Renal cortical epithelial cell (primary cell): ENCODE measurements at regions not wholly inside any gene's neighbourhood (a gene's known extent, or its start where the extent isn't known, plus 50 kb on each side); places are given as distances from the start of the nearest gene placed in this dataset.
"Not testable (repeated sequence)": the region's sequence is repeated elsewhere in the genome, so short reads cannot be mapped to it uniquely, and the experiment has no call there.

Experiments used
- DNase-seq: peaks from one replicate; pipeline ENCODE4 v3.0.0-alpha.2; 2011; ENCODE audit warnings: low read depth

DNA sequence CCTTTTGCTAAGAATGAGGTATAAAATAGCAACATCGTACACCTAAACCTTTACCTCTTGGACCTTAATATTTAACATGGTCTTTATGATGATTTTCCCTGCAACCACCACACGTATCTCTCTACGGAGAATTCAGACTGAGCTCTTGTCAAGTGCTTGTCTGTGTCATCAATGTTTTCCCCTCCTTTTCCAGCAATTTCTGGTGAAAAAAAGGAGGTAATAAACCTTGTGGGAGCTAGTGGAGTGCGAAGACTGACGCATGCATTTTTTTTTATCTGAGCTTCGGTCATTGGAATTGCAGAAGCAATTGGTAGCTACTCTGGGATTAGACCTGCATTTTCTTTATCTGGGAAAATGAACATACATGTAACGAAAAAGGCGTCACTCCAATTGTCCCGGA is 527.6 kb downstream of the TMEM114 start:
- no peak for DNase-seq

DNA sequence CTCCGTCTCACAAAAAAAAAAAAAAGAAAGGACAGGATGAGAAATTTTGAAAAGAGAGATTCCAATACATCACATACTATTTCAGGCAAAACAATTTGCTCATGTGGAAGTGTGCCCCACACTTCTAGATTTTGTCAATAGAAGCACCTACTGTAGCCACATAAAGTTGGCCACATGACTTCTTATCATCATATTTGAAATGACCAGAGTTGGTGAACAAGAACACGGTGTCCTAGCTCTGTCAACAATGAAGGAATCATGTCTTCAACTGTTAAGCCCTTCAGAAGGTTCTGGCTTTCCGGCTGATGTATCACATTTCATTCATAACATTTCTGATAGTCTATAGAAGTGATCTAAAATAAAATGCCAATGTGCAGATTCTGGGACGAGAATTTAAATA is 534.5 kb downstream of the TMEM114 start:
- DNase-seq, result no peak

DNA sequence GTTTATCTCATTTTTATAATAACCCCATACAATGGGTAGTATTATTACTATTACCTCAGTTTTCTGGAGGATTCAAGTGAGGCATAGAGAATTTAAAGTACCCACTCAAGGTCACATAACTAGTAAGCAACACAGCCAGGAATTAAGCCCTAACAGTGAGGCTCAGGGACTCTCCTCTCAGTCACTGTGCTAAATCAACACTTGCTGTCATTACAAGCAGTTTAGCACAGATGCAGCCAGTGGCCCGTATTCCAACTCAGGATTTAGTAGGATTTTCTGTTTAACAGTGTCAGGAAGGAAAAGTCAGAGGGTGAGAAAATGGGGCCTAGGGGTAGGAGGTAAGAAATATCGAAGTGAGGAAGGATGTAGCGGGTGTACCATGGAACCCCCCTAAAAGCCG is 536.9 kb downstream of the TMEM114 start:
- no peak for DNase-seq

DNA sequence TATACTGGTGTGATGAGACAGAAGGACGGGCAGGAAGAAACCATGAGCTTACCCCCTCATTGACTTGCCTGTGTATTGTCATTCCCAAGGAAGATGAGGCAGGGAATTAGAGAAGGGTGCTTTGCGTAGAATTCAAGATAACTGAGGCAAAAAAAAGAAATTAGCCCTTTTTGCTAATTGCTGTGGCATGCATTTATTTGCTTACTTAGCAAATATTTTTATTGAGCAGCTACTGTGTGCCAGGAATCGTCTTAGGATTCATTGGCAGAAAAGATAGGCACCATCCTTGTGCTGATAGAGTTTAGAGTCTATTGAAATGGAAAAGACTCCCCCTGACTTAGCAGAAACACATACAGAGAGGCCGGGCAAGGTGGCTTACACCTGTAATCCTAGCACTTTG is 541.9 kb downstream of the TMEM114 start:
- no peak for DNase-seq

GRCh38 chr16:8047736-8048135 is 542.6 kb downstream of the TMEM114 start:
- no peak for DNase-seq

DNA sequence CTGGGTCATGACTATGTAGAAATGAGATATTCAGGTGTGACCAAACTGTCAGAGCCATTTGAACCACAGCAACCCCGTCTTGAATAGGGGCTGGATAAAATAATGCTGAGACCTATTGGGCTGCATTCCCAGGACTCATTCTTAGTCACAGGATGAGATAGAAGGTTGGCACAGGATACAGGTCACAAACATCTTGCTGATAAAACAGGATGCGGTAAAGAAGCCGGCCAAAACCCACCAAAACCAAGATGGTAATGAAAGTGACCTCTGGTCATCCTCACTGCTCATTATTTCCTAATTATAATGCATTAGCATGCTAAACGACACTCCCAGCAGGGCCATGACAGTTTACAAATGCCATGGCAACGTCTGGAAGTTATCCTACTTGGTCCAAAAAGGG is 545.5 kb downstream of the TMEM114 start:
- no peak for DNase-seq

GRCh38 chr16:8032406-8032805 is 557.9 kb downstream of the TMEM114 start:
- no peak for DNase-seq

- DNase-seq, result not testable (repeated sequence)
These were observed 560.3 kb downstream of the TMEM114 start for GRCh38 chr16:8030004-8030403.

GRCh38 chr16:8026450-8026849 is 563.9 kb downstream of the TMEM114 start:
- no peak for DNase-seq

- DNase-seq, result no peak
These were observed 567.0 kb downstream of the TMEM114 start for GRCh38 chr16:8023326-8023725.

DNA sequence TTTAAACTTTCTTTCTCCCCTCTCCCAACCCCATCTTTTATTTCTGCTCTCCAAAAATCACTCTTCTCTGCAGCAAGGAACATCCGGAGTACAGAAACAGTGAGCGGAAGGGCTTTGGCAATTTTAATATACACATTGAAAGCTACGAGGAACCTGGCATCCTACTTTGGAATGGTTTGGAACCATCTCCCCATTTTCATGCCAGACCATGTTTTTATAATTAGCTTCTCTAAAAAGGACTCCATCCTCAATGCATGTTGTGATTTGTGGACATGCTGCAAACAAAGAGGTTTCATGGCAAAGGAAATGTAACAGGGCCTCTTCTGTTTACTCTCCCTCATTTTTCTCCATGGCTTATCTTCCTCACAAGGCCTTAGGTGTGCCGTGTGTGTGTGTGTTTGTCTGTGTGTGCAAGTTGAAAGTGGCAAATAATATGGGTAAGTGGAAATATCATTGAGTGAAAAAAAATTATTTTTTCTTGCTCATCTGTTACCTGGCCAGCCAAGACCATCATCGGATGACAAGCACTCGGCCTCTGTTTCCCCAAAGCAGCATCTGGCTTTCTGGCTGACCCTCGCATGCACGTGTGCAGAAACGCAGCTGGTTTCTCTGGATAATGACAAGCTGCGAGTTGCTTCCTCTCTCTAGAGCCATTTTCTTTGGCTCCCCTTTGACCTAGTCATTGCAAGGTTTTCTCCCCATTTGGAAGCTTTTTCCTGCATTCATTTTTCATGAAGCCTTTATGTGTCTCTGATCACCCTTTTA is 585.0 kb downstream of the TMEM114 start:
- DNase-seq, result no peak

DNA sequence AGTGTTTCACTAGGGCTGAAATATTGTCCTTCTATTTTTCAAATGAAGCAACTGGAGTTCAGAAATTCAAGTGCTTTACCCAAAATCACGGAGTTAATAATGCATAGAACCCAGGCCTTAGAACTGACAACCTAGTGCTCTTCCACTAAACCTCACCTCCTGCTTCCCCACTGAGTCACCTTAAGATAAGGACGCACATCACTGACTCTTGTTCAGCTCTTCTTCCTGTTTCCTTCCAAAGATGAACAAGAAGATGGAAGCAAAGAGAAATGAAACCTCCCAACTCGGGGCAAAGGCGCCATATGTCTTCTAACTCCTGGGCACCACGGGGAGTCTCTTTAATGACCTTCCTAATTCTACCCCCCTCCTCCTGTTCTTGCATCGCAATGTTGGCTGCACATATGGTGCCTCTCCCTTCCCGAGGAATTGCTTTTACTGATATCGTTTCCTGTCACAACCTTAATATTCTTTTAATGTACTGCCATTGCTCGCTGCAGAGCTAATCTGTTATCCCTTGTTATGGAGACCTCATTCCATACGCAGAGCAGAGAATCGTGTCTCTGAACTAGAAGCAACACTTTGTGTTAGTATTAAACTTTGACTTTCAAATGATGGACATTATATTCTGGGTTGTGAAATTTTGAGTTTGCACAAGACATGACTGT is 591.4 kb downstream of the TMEM114 start:
- no peak for DNase-seq

GRCh38 chr16:7997966-7998365 is 592.3 kb downstream of the TMEM114 start:
- DNase-seq, result no peak

GRCh38 chr16:7992616-7993015 is 597.7 kb downstream of the TMEM114 start:
- no peak for DNase-seq

DNA sequence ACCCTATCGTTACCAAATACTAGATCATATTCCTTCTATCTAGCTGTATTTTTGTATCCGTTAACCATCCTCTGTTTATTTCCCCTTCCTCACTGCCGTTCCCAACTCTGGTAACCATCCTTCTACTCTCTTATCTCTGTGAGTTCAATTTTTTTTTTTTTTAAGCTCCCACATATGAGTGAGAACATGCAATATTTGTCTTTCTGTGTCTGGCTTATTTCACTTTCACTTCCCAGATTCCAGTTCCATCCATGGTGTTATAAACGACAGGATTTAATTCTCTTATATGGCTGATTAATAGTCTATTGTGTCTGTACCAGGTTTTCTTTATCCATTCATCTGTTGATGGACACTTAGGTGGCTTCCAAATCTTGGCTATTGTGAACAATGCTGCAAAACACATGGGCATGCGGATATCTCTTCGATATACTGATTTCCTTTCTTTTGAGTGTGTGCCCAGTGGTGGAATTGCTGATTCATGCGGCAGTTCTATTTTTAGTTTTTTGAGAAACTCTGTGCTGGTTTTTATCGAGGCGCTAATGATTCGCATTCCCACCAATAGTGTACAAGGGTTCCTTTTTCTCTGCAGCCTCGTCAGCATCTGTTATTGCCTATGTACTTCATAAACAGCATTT is 599.6 kb downstream of the TMEM114 start:
- DNase-seq, result no peak

DNA sequence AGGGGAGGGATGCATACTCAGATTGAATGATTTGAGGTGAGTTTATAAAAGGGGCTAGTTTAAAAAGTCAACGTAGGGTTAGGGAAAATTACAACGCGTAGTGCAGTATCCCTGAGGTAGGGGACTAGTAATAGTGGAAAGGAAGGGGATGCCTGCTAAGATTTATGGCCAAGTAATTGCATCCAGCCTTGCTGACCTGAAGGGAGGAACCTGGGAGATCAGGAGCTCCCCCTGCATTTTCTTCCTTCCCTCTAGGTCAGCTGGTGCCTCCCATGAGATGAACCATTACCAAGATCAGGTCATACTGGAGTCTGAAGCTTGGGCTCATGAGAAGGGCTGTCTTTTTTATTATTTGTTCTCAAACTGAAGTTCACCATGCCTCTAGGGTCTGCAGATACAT is 606.6 kb downstream of the TMEM114 start:
- DNase-seq, result no peak

- DNase-seq, result no peak
These were observed 610.2 kb downstream of the TMEM114 start for GRCh38 chr16:7980133-7980483.

- DNase-seq, result no peak
These were observed 610.7 kb downstream of the TMEM114 start for GRCh38 chr16:7979448-7980132.

DNA sequence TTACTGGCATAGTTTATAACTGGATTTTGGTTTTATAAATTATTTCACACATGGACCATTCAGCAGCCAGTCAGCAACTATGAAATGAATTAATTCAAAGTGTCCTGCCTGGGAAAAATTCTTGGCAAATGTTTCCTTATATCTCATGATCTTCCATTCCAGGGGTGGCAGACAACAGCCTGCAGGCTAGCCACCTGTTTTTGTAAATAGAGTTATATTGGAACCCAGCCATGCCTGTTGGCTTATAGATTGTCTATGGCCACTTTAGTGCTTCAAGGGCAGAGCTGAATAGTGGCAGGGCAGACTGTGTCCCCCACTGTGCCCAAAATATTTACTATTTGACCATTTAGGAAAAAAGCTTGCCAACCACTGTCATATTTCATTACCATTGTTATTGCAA is 613.7 kb downstream of the TMEM114 start:
- no peak for DNase-seq

DNA sequence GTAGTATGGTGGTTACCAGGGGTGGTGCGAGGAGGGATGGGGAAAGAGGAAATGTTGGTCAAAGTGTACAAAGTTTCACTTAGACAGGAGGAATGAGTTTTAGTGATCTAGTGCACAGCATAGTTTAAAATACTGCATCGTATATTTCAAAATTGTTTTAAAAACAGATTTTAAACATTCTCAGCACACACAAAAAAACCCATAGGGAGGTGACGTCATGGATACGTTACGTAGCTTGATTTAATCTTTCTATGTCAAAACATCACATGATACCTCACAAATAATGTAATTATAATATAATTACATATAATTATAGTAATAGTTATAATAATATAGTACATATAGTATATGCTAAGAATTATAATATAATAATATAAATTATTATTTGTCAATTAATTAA is 614.2 kb downstream of the TMEM114 start:
- no peak for DNase-seq

DNA sequence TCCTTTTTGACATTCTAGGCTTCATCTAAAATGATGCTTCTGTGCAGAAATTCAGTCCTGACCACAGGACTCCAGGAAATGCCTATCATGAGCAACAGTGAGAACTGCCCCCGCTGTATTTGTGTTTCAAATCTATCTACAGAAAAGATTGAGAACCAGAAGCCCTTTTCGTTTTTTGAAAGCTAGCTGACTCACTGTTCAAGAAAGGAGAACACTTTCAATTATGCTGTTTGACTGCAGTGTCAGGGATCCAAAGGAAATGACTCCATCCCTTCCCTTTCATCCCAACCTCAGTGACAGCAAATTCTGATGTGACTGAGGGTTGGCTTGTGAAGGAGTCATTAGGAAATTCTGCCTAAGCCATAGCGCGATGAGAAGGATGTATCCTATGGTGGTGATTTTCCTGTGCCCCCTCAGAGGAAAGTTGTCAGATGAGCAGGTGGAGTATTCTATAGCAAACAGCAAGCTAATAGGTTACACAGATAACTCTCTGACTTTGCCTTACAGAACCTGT is 622.3 kb downstream of the TMEM114 start:
- no peak for DNase-seq

- no peak for DNase-seq
These were observed 625.6 kb downstream of the TMEM114 start for GRCh38 chr16:7964744-7965143.
